ENCODE measurements at regions not wholly inside any gene's neighbourhood (a gene's known extent, or its start where the extent isn't known, plus 50 kb on each side); places are given as distances from the start of the nearest gene placed in this dataset.

DNA sequence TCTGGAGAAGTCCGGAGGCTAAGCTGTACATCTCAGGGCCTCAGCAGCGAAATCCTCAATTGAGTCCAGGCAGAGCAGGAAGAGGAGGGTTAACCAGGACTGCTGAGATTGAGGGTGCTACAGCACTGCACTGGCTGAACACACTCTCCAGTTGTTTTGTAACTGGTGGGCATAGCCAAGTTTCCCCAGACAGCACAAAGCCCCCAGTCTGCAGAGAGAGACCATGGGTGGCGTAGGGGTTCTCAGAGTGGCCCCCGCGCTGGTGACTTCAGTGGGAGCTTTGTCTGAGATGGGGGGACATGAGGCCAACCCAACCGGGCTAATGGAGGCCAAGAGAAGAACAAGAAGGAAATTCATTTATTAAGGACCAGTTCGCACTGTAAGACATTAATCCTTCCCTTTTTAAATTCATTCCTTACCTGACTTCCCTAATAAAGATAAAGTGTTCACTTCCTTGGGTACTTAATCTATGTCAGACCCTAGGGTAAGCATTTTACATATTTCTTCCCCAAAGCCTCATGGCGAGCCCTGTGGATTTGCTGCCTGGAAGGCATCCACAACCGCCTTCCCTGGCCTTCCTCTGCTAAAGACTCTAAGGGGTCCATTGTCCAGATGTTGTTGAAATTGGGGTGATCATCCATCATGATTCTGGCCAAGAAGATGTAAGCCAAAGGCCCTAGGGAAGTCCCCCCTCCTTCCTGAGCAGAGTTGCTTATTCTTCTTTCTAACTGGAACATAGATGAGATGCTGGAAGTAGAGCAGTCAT is 121.4 kb upstream of the CHST15 start:
- TF ChIP-seq NFATC4 (CRISPR knock-in tag; IDR thresholded peaks at IDR 0.05) (no peak), E2F5 (CRISPR knock-in tag; IDR thresholded peaks at IDR 0.05) (no peak)

Measured in WTC11 (cell line).